Keratinocyte (primary cell): ENCODE measurements at regions not wholly inside any gene's neighbourhood (a gene's known extent, or its start where the extent isn't known, plus 50 kb on each side); places are given as distances from the start of the nearest gene placed in this dataset.

ENCODE experiments used
- DNase-seq: peaks from one replicate; pipeline ENCODE4 v3.0.0-alpha.2; 2011; ENCODE audit warnings: low read depth, missing footprints, low spot score
- FAIRE-seq: peaks from 2 replicates; lab custom pipeline; 2011; peaks lifted over from hg19 to GRCh38; lab: Jason Lieb, UNC
- H2AFZ ChIP-seq: 2 replicates; pipeline ENCODE4 v1.6.0; 2012; ENCODE audit warnings: low read length, control low read depth, inconsistent platforms; ENCODE audit not compliant: control insufficient read depth
- H3K27ac ChIP-seq: 2 replicates; pipeline ENCODE4 v1.5.1; 2011; ENCODE audit warnings: low read length; ENCODE audit not compliant: control insufficient read depth, insufficient read depth
- H3K27me3 ChIP-seq: 3 replicates; pipeline ENCODE4 v1.6.0; 2011; ENCODE audit warnings: low read length; ENCODE audit not compliant: control insufficient read depth, insufficient read depth; ENCODE audit errors: extremely low read depth
- H3K36me3 ChIP-seq, 2 experiments: 2 replicates in 1 of 2; 3 replicates in 1 of 2; pipeline ENCODE4 v1.5.1; 2011; ENCODE audit warnings: low read length in 2 of 2, mild to moderate bottlenecking in 1 of 2; ENCODE audit not compliant: control insufficient read depth in 2 of 2, insufficient read depth in 2 of 2; ENCODE audit errors: extremely low read depth in 1 of 2
- H3K4me1 ChIP-seq: 3 replicates; pipeline ENCODE4 v1.5.1; 2011; ENCODE audit warnings: low read length; ENCODE audit not compliant: control insufficient read depth, insufficient read depth; ENCODE audit errors: extremely low read depth
- H3K4me2 ChIP-seq: 3 replicates; pipeline ENCODE4 v1.6.0; 2011; ENCODE audit warnings: low read depth, low read length; ENCODE audit not compliant: control insufficient read depth, insufficient read depth; ENCODE audit errors: extremely low read depth
- H3K4me3 ChIP-seq, 3 experiments: fragments of 200-600 bp in 1 of 3; sonication (generic) in 1 of 3; 2 replicates in 2 of 3; 3 replicates in 1 of 3; pipeline ENCODE4 v1.5.1; 2011 to 2016; ENCODE audit warnings: low read length in 3 of 3, mild to moderate bottlenecking in 3 of 3, control low read depth in 2 of 3, inconsistent platforms in 1 of 3, low read depth in 1 of 3, mixed read lengths in 1 of 3, mixed run types in 1 of 3, moderate library complexity in 1 of 3; ENCODE audit not compliant: control insufficient read depth in 2 of 3, insufficient read depth in 2 of 3; ENCODE audit errors: extremely low read depth in 1 of 3
- H3K79me2 ChIP-seq: 2 replicates; pipeline ENCODE4 v1.6.0; 2012; ENCODE audit warnings: low read length; ENCODE audit not compliant: control insufficient read depth, insufficient read depth
- H3K9ac ChIP-seq: 3 replicates; pipeline ENCODE4 v1.6.0; 2011; ENCODE audit warnings: low read length; ENCODE audit not compliant: control insufficient read depth, insufficient read depth; ENCODE audit errors: extremely low read depth
- H3K9me1 ChIP-seq: 3 replicates; pipeline ENCODE4 v1.6.0; 2011; ENCODE audit warnings: low read length; ENCODE audit not compliant: control insufficient read depth, insufficient read depth; ENCODE audit errors: extremely low read depth
- H3K9me3 ChIP-seq: 2 replicates; pipeline ENCODE4 v1.5.1; 2012; ENCODE audit warnings: low read depth, low read length; ENCODE audit not compliant: control insufficient read depth
- H4K20me1 ChIP-seq: 3 replicates; pipeline ENCODE4 v1.6.0; 2011; ENCODE audit warnings: low read length; ENCODE audit not compliant: control insufficient read depth, insufficient read depth; ENCODE audit errors: extremely low read depth
- CTCF ChIP-seq, 3 experiments: IDR thresholded peaks in 1 of 3; conservative IDR thresholded peaks in 1 of 3; optimal IDR thresholded peaks in 1 of 3; 2 replicates in 2 of 3; 3 replicates in 1 of 3; pipeline versions ENCODE3 to v1.5.1; 2011; ENCODE audit warnings: low read length in 3 of 3, mild to moderate bottlenecking in 3 of 3, moderate library complexity in 2 of 3, control low read depth in 1 of 3, inconsistent platforms in 1 of 3; ENCODE audit not compliant: insufficient read depth in 2 of 3; ENCODE audit errors: extremely low read depth in 1 of 3
- EZH2 ChIP-seq: IDR thresholded peaks from one replicate; pipeline ENCODE4 v1.6.1; 2012; ENCODE audit warnings: inconsistent platforms, mild to moderate bottlenecking, low read length, moderate library complexity
- dilution Hi-C: fragments of 300-500 bp; cut with MboI; formaldehyde crosslinking; loops from one replicate; pipeline ENCODE4 v1.7.0; 2020; ENCODE audit warnings: low sequenced_read_pairs; ENCODE audit not compliant: extremely low pct_ligation_motif_present

- DNase-seq (no peak), FAIRE-seq (no peak)
- TF ChIP-seq EZH2 (no peak), CTCF (optimal IDR thresholded peaks at IDR 0.05 in 1 of 3, IDR thresholded peaks at IDR 0.05 in 1 of 3, conservative IDR thresholded peaks at IDR 0.05 in 1 of 3; ENCODE audit: extremely low read depth in 1 of 3, insufficient read depth in 2 of 3, low read length in 3 of 3) (no peak)
- Histone ChIP-seq H4K20me1 (no peaks in the 10 kb centered on the region), H3K9ac (no peak overlapping the region), H3K36me3 (no peaks in the 10 kb centered on the region), H3K27ac (no peak overlapping the region), H3K4me2 (no peak overlapping the region), H3K9me3 (no peaks in the 10 kb centered on the region), H3K4me3 (no peak overlapping the region), H3K4me1 (no peaks in the 10 kb centered on the region), H3K9me1 (no peaks in the 10 kb centered on the region), H2AFZ (no peak overlapping the region), H3K79me2 (no peaks in the 10 kb centered on the region), H3K27me3 (no peaks in the 10 kb centered on the region)
- dilution Hi-C loops = no loop called here
Observed at GRCh38 chr1:194931166-194931565, 1677.1 kb downstream of the KCNT2 start.

GRCh38 chr1:194930132-194930531 is 1678.1 kb downstream of the KCNT2 start:
- Histone ChIP-seq H3K4me2 (no peak overlapping the region), H2AFZ (no peak overlapping the region), H3K9me3 (no peaks in the 10 kb centered on the region), H4K20me1 (no peaks in the 10 kb centered on the region), H3K9ac (no peak overlapping the region), H3K36me3 (no peaks in the 10 kb centered on the region), H3K27me3 (no peaks in the 10 kb centered on the region), H3K79me2 (no peaks in the 10 kb centered on the region), H3K4me3 (no peak overlapping the region), H3K9me1 (no peaks in the 10 kb centered on the region), H3K27ac (no peak overlapping the region), H3K4me1 (no peaks in the 10 kb centered on the region)
- no peak for TF ChIP-seq CTCF (optimal IDR thresholded peaks at IDR 0.05 in 1 of 3, IDR thresholded peaks at IDR 0.05 in 1 of 3, conservative IDR thresholded peaks at IDR 0.05 in 1 of 3; ENCODE audit: extremely low read depth in 1 of 3, insufficient read depth in 2 of 3, low read length in 3 of 3)
- TF ChIP-seq EZH2 = no peak
- dilution Hi-C loops = no loop called here
- DNase-seq (no peak), FAIRE-seq (no peak)
